ENCODE measurements at regions not wholly inside any gene's neighbourhood (a gene's known extent, or its start where the extent isn't known, plus 50 kb on each side); places are given as distances from the start of the nearest gene placed in this dataset.

DNA sequence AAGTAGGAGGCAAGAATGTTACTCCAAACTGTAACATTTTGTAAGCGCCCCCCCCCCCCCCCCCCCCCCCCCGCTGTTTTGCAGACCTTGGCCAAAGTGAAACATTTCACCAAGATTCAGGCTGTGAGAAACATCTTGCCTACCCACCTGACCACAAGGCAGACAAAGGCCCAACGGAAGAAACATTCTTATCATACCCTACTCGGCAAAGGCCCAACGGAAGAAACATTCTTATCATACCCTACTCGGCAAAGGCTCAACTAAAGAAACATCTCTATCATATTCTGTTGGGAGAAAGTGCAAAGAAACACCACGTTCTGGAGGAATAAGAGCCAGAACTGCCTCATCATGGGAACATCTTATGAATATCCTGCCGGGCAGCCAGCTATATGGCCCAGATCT lies 117.1 kb downstream of the JRKL start:
- TF ChIP-seq, protein P1, sequence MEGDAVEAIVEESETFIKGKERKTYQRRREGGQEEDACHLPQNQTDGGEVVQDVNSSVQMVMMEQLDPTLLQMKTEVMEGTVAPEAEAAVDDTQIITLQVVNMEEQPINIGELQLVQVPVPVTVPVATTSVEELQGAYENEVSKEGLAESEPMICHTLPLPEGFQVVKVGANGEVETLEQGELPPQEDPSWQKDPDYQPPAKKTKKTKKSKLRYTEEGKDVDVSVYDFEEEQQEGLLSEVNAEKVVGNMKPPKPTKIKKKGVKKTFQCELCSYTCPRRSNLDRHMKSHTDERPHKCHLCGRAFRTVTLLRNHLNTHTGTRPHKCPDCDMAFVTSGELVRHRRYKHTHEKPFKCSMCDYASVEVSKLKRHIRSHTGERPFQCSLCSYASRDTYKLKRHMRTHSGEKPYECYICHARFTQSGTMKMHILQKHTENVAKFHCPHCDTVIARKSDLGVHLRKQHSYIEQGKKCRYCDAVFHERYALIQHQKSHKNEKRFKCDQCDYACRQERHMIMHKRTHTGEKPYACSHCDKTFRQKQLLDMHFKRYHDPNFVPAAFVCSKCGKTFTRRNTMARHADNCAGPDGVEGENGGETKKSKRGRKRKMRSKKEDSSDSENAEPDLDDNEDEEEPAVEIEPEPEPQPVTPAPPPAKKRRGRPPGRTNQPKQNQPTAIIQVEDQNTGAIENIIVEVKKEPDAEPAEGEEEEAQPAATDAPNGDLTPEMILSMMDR (optimal IDR thresholded peaks at IDR 0.05 in 1 of 3, IDR thresholded peaks at IDR 0.05 in 1 of 3, conservative IDR thresholded peaks at IDR 0.05 in 1 of 3; ENCODE audit: extremely low read depth in 1 of 3, insufficient read depth in 2 of 3, low read length in 3 of 3): no peak
- no peak for TF ChIP-seq EZH2 (IDR thresholded peaks at IDR 0.05; ENCODE audit: low read length)
